ENCODE measurements at regions not wholly inside any gene's neighbourhood (a gene's known extent, or its start where the extent isn't known, plus 50 kb on each side); places are given as distances from the start of the nearest gene placed in this dataset.

DNA sequence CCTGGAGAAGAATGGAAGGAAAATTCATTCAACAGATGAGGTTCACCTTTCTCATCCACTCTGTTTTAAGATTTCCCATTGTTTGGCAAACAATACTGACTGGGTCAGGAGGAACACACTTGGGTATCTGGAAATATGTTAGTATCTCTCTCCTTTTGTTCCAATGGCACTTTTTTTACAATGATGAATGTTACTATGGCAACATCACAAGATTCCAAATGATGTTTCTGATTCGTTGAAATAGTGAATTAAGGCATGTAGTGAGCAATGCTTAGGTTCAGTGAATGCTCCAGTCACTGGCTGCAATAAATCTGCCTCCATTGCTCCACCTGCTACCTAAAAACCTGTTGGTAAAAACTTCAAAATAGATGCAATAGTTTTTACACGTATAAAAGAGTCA is 392.8 kb downstream of the DNAH5 start:
- TF ChIP-seq, protein P1, sequence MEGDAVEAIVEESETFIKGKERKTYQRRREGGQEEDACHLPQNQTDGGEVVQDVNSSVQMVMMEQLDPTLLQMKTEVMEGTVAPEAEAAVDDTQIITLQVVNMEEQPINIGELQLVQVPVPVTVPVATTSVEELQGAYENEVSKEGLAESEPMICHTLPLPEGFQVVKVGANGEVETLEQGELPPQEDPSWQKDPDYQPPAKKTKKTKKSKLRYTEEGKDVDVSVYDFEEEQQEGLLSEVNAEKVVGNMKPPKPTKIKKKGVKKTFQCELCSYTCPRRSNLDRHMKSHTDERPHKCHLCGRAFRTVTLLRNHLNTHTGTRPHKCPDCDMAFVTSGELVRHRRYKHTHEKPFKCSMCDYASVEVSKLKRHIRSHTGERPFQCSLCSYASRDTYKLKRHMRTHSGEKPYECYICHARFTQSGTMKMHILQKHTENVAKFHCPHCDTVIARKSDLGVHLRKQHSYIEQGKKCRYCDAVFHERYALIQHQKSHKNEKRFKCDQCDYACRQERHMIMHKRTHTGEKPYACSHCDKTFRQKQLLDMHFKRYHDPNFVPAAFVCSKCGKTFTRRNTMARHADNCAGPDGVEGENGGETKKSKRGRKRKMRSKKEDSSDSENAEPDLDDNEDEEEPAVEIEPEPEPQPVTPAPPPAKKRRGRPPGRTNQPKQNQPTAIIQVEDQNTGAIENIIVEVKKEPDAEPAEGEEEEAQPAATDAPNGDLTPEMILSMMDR (IDR thresholded peaks at IDR 0.05; ENCODE audit: borderline replicate concordance, extremely low read depth, low read length, poor library complexity, severe bottlenecking) = no peak
- TF ChIP-seq EZH2 (IDR thresholded peaks at IDR 0.05; ENCODE audit: borderline replicate concordance, low read depth, low read length, severe bottlenecking) = no peak
